ENCODE measurements at regions not wholly inside any gene's neighbourhood (a gene's known extent, or its start where the extent isn't known, plus 50 kb on each side); places are given as distances from the start of the nearest gene placed in this dataset.

DNA sequence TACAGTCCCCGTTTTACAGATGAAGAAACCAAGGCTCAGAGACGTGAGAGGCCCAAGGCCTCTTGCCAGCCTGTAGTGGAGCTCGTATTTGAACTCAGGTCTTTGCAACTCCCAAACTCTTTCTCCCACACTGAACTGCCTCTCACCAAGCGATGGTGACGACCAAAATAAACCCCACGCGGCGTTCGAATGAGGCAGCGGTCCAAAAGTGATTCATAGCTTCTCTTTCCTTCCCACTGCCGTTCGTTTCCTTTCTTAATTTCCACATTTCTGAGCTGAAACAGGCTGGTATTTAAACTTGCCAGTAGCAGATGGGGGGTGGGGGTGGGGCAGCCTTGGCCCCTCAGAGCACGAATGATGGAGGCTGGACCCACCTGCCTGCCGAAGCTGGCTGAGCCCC, 252.9 kb upstream of the KCNG1 start:
- TF ChIP-seq, protein P1, sequence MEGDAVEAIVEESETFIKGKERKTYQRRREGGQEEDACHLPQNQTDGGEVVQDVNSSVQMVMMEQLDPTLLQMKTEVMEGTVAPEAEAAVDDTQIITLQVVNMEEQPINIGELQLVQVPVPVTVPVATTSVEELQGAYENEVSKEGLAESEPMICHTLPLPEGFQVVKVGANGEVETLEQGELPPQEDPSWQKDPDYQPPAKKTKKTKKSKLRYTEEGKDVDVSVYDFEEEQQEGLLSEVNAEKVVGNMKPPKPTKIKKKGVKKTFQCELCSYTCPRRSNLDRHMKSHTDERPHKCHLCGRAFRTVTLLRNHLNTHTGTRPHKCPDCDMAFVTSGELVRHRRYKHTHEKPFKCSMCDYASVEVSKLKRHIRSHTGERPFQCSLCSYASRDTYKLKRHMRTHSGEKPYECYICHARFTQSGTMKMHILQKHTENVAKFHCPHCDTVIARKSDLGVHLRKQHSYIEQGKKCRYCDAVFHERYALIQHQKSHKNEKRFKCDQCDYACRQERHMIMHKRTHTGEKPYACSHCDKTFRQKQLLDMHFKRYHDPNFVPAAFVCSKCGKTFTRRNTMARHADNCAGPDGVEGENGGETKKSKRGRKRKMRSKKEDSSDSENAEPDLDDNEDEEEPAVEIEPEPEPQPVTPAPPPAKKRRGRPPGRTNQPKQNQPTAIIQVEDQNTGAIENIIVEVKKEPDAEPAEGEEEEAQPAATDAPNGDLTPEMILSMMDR (IDR thresholded peaks at IDR 0.05; ENCODE audit: low read depth, low read length, poor library complexity, severe bottlenecking), result no peak
- no peak for TF ChIP-seq EZH2phosphoT487 (IDR thresholded peaks at IDR 0.05; ENCODE audit: borderline replicate concordance, low read length)

Data from DOHH2 (cell line).